ENCODE measurements at regions not wholly inside any gene's neighbourhood (a gene's known extent, or its start where the extent isn't known, plus 50 kb on each side); places are given as distances from the start of the nearest gene placed in this dataset.
"Not testable (repeated sequence)": the region's sequence is repeated elsewhere in the genome, so short reads cannot be mapped to it uniquely, and the experiment has no call there.

GRCh38 chr11:134987223-134987768 is 575.3 kb upstream of the B3GAT1 start:
- TF ChIP-seq CTCF (IDR thresholded peaks at IDR 0.05; ENCODE audit: poor library complexity, severe bottlenecking): no peak
- ATAC-seq (ENCODE audit: low read depth) (no peak), DNase-seq (ENCODE audit: low spot score) (no peak)
- Histone ChIP-seq H3K4me3 (ENCODE audit: severe bottlenecking) (no peak overlapping the region), H3K4me1 (ENCODE audit: insufficient read depth, poor library complexity, severe bottlenecking) (no peaks in the 10 kb centered on the region), H3K27me3 (ENCODE audit: insufficient read depth, poor library complexity, severe bottlenecking) (no peaks in the 10 kb centered on the region), H3K36me3 (ENCODE audit: low read depth) (no peaks in the 10 kb centered on the region), H3K9me3 (ENCODE audit: severe bottlenecking) (no peaks in the 10 kb centered on the region), H3K27ac (ENCODE audit: poor library complexity, severe bottlenecking) (no peak overlapping the region)

- Histone ChIP-seq H3K4me1 (ENCODE audit: insufficient read depth, poor library complexity, severe bottlenecking) (no peaks in the 10 kb centered on the region), H3K36me3 (ENCODE audit: low read depth) (no peaks in the 10 kb centered on the region), H3K27ac (ENCODE audit: poor library complexity, severe bottlenecking) (no peak overlapping the region), H3K4me3 (ENCODE audit: severe bottlenecking) (no peak overlapping the region), H3K9me3 (ENCODE audit: severe bottlenecking) (no peaks in the 10 kb centered on the region), H3K27me3 (ENCODE audit: insufficient read depth, poor library complexity, severe bottlenecking) (no peaks in the 10 kb centered on the region)
- ATAC-seq (ENCODE audit: low read depth): no peak
- no peak for TF ChIP-seq CTCF (IDR thresholded peaks at IDR 0.05; ENCODE audit: poor library complexity, severe bottlenecking)
- DNase-seq (ENCODE audit: low spot score): no peak
Measured at GRCh38 chr11:134984421-134984820, 572.4 kb upstream of the B3GAT1 start.

GRCh38 chr11:134982432-134982831 is 570.4 kb upstream of the B3GAT1 start:
- not testable (repeated sequence) for H3K4me1 ChIP-seq (ENCODE audit: insufficient read depth, poor library complexity, severe bottlenecking); H3K27ac ChIP-seq (ENCODE audit: poor library complexity, severe bottlenecking); H3K9me3 ChIP-seq (ENCODE audit: severe bottlenecking); DNase-seq (ENCODE audit: low spot score); H3K4me3 ChIP-seq (ENCODE audit: severe bottlenecking); H3K36me3 ChIP-seq (ENCODE audit: low read depth); H3K27me3 ChIP-seq (ENCODE audit: insufficient read depth, poor library complexity, severe bottlenecking); ATAC-seq (ENCODE audit: low read depth)

- Histone ChIP-seq H3K9me3 (ENCODE audit: severe bottlenecking) (no peaks in the 10 kb centered on the region), H3K27me3 (ENCODE audit: insufficient read depth, poor library complexity, severe bottlenecking) (no peaks in the 10 kb centered on the region), H3K27ac (ENCODE audit: poor library complexity, severe bottlenecking) (no peak overlapping the region), H3K4me3 (ENCODE audit: severe bottlenecking) (no peak overlapping the region), H3K4me1 (ENCODE audit: insufficient read depth, poor library complexity, severe bottlenecking) (no peaks in the 10 kb centered on the region), H3K36me3 (ENCODE audit: low read depth) (no peaks in the 10 kb centered on the region)
- TF ChIP-seq CTCF (IDR thresholded peaks at IDR 0.05; ENCODE audit: poor library complexity, severe bottlenecking): no peak
- ATAC-seq (ENCODE audit: low read depth) (no peak), DNase-seq (ENCODE audit: low spot score) (no peak)
Measured at GRCh38 chr11:134981835-134982234, 569.8 kb upstream of the B3GAT1 start.

GRCh38 chr11:134980819-134981710 is 569.0 kb upstream of the B3GAT1 start:
- H3K9me3 ChIP-seq (ENCODE audit: severe bottlenecking): no peaks in the 10 kb centered on the region
- no peak for TF ChIP-seq CTCF (IDR thresholded peaks at IDR 0.05; ENCODE audit: poor library complexity, severe bottlenecking)

GRCh38 chr11:134979089-134979457 is 567.0 kb upstream of the B3GAT1 start:
- H3K36me3 ChIP-seq (ENCODE audit: low read depth); DNase-seq (ENCODE audit: low spot score); H3K4me3 ChIP-seq (ENCODE audit: severe bottlenecking); H3K27ac ChIP-seq (ENCODE audit: poor library complexity, severe bottlenecking); H3K27me3 ChIP-seq (ENCODE audit: insufficient read depth, poor library complexity, severe bottlenecking); H3K9me3 ChIP-seq (ENCODE audit: severe bottlenecking); ATAC-seq (ENCODE audit: low read depth); H3K4me1 ChIP-seq (ENCODE audit: insufficient read depth, poor library complexity, severe bottlenecking): not testable (repeated sequence)

More at GRCh38 chr11:134980819-134981710, 569.0 kb upstream of the B3GAT1 start:
- Histone ChIP-seq H3K36me3 (ENCODE audit: low read depth) (no peaks in the 10 kb centered on the region), H3K4me3 (ENCODE audit: severe bottlenecking) (no peak overlapping the region), H3K27ac (ENCODE audit: poor library complexity, severe bottlenecking) (no peak overlapping the region), H3K27me3 (ENCODE audit: insufficient read depth, poor library complexity, severe bottlenecking) (no peaks in the 10 kb centered on the region), H3K4me1 (ENCODE audit: insufficient read depth, poor library complexity, severe bottlenecking) (no peaks in the 10 kb centered on the region)
- no peak for DNase-seq (ENCODE audit: low spot score)
- no peak for ATAC-seq (ENCODE audit: low read depth)
